Ectodermal cell (in vitro differentiated cells): ENCODE measurements at regions not wholly inside any gene's neighbourhood (a gene's known extent, or its start where the extent isn't known, plus 50 kb on each side); places are given as distances from the start of the nearest gene placed in this dataset.

Experiments
- H3K27ac ChIP-seq: 2 replicates; pipeline ENCODE4 v1.7.0; 2013; ENCODE audit warnings: mild to moderate bottlenecking, low read depth, low read length; ENCODE audit not compliant: insufficient read depth, poor library complexity, severe bottlenecking
- H3K27me3 ChIP-seq: 2 replicates; pipeline ENCODE4 v1.7.0; 2013; ENCODE audit warnings: mild to moderate bottlenecking, low read length; ENCODE audit not compliant: insufficient read depth, control insufficient read depth, poor library complexity, severe bottlenecking
- H3K36me3 ChIP-seq: one replicate; pipeline ENCODE4 v1.7.0; 2013; ENCODE audit warnings: low read length; ENCODE audit not compliant: control insufficient read depth, insufficient read depth
- H3K4me1 ChIP-seq: one replicate; pipeline ENCODE4 v1.7.0; 2013; ENCODE audit warnings: low read length; ENCODE audit not compliant: control insufficient read depth, insufficient read depth
- H3K4me3 ChIP-seq: 2 replicates; pipeline ENCODE4 v1.7.0; 2013; ENCODE audit warnings: low read depth, low read length, control low read depth; ENCODE audit not compliant: insufficient read depth
- H3K9me3 ChIP-seq: 2 replicates; pipeline ENCODE4 v1.7.0; 2013; ENCODE audit warnings: mild to moderate bottlenecking, low read length, moderate library complexity; ENCODE audit not compliant: control insufficient read depth
- WGBS, 2 experiments: methylation state at CpG; one replicate each; pipeline ENCODE4 v1.1.7; 2013; ENCODE audit warnings: missing lambda C conversion rate in 2 of 2; 5-methylcytosine and 5-hydroxymethylcytosine counted together

GRCh38 chr7:156032973-156033372, 220.7 kb upstream of the SHH start:
- no peaks in the 10 kb centered on the region for H3K9me3 ChIP-seq
- no peaks in the 10 kb centered on the region for H3K36me3 ChIP-seq
- no peaks in the 10 kb centered on the region for H3K27me3 ChIP-seq
- no peak overlapping the region for H3K27ac ChIP-seq
- peaks cover 8% of the 10 kb centered on the region for H3K4me1 ChIP-seq
- H3K4me3 ChIP-seq = no peak overlapping the region

GRCh38 chr7:156031679-156032478, 219.6 kb upstream of the SHH start:
- H3K4me3 ChIP-seq = no peak overlapping the region
- H3K9me3 ChIP-seq = no peaks in the 10 kb centered on the region
- no peaks in the 10 kb centered on the region for H3K36me3 ChIP-seq
- H3K27ac ChIP-seq = no peak overlapping the region
- peaks cover 16% of the 10 kb centered on the region for H3K4me1 ChIP-seq
- WGBS, 2 experiments = 88% methylated on average over 7 of the region's 7 CpGs
- H3K27me3 ChIP-seq = no peaks in the 10 kb centered on the region

GRCh38 chr7:156029460-156030007, 217.3 kb upstream of the SHH start:
- Histone ChIP-seq H3K36me3 (no peaks in the 10 kb centered on the region), H3K4me3 (no peak overlapping the region), H3K9me3 (no peaks in the 10 kb centered on the region), H3K27me3 (no peaks in the 10 kb centered on the region), H3K27ac (no peak overlapping the region), H3K4me1 (peaks cover 19% of the 10 kb centered on the region)
- WGBS, 2 experiments = 90 to 92% methylated on average over 12 of the region's 12 CpGs

GRCh38 chr7:156028521-156028920, 216.3 kb upstream of the SHH start:
- 94 to 95% methylated on average over 11 of the region's 11 CpGs for WGBS, 2 experiments
- no peak overlapping the region for H3K27ac ChIP-seq
- no peaks in the 10 kb centered on the region for H3K27me3 ChIP-seq
- no peaks in the 10 kb centered on the region for H3K36me3 ChIP-seq
- no peak overlapping the region for H3K4me3 ChIP-seq
- H3K4me1 ChIP-seq = peaks cover 29% of the 10 kb centered on the region
- H3K9me3 ChIP-seq = no peaks in the 10 kb centered on the region

- Histone ChIP-seq H3K9me3 (no peaks in the 10 kb centered on the region), H3K27me3 (no peaks in the 10 kb centered on the region), H3K27ac (no peak overlapping the region), H3K4me1 (peaks cover 29% of the 10 kb centered on the region), H3K4me3 (no peak overlapping the region), H3K36me3 (no peaks in the 10 kb centered on the region)
- WGBS, 2 experiments = 97% methylated on average over 5 to 6 of the region's 6 CpGs
Observed at GRCh38 chr7:156027821-156028220, 215.6 kb upstream of the SHH start.

DNA sequence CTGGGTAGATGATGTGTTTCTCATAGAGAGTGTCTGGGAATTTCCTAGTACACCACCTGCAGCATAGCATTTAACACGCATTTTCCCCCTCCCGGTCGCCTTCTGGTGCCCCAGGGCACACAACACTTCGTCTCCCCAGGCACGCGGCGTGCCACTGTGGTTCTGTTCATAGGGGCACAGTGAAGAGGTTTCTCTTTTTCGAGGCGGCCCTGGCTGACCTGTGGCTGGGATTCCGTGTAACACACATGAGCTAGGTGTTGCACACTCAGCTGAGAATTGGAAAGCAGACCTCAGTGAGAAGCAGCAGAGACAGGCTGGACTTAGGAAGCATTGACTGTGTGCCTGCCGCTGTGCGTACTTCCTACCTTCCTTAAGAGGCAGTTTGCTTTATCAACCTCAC, 214.3 kb upstream of the SHH start:
- Histone ChIP-seq H3K4me3 (no peak overlapping the region), H3K27ac (no peak overlapping the region), H3K9me3 (no peaks in the 10 kb centered on the region), H3K36me3 (no peaks in the 10 kb centered on the region), H3K4me1 (peaks cover 29% of the 10 kb centered on the region), H3K27me3 (no peaks in the 10 kb centered on the region)
- 95 to 96% methylated on average over 12 of the region's 12 CpGs for WGBS, 2 experiments

DNA sequence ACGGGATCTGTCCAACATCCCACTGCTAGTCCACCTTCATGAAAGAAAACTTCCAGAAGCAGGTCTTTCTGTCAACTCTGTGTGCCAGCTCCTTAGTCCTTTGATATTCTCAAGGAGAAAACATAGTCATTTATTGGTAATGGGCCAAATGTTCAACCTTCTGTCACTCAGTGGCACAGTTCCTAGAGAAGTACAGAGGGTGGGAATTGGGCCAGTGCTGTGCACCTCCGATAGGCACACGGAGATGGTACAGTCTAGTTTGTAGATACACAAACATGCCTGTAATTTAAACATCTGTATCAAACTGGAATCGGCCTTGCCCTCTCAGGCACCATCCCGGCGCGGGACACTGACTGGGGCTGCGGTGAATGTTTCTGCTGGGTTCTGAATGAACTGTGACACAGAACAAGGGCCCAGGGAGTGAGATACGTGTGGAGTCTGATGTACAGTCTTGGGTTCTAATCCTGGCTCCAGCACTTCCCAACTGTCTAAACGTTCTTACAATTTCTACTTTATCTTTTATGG, 213.9 kb upstream of the SHH start:
- H3K27me3 ChIP-seq = no peaks in the 10 kb centered on the region
- no peaks in the 10 kb centered on the region for H3K9me3 ChIP-seq
- 85% methylated on average over 9 to 10 of the region's 10 CpGs for WGBS, 2 experiments
- no peaks in the 10 kb centered on the region for H3K36me3 ChIP-seq
- H3K4me3 ChIP-seq = no peak overlapping the region
- H3K27ac ChIP-seq = no peak overlapping the region
- peaks cover 29% of the 10 kb centered on the region for H3K4me1 ChIP-seq

GRCh38 chr7:156025675-156026074, 213.4 kb upstream of the SHH start:
- Histone ChIP-seq H3K27me3 (no peaks in the 10 kb centered on the region), H3K9me3 (no peaks in the 10 kb centered on the region), H3K27ac (no peak overlapping the region), H3K4me3 (no peak overlapping the region), H3K36me3 (no peaks in the 10 kb centered on the region), H3K4me1 (peaks cover 29% of the 10 kb centered on the region)
- 90 to 95% methylated on average over 6 of the region's 6 CpGs for WGBS, 2 experiments

GRCh38 chr7:156024201-156024600, 211.9 kb upstream of the SHH start:
- no peak overlapping the region for H3K4me3 ChIP-seq
- WGBS, 2 experiments = 29 to 30% methylated on average over 7 of the region's 7 CpGs
- peaks cover 22% of the 10 kb centered on the region for H3K4me1 ChIP-seq
- no peaks in the 10 kb centered on the region for H3K27me3 ChIP-seq
- peak overlapping the region; percentile 26 for H3K27ac ChIP-seq
- no peaks in the 10 kb centered on the region for H3K9me3 ChIP-seq
- H3K36me3 ChIP-seq = no peaks in the 10 kb centered on the region

DNA sequence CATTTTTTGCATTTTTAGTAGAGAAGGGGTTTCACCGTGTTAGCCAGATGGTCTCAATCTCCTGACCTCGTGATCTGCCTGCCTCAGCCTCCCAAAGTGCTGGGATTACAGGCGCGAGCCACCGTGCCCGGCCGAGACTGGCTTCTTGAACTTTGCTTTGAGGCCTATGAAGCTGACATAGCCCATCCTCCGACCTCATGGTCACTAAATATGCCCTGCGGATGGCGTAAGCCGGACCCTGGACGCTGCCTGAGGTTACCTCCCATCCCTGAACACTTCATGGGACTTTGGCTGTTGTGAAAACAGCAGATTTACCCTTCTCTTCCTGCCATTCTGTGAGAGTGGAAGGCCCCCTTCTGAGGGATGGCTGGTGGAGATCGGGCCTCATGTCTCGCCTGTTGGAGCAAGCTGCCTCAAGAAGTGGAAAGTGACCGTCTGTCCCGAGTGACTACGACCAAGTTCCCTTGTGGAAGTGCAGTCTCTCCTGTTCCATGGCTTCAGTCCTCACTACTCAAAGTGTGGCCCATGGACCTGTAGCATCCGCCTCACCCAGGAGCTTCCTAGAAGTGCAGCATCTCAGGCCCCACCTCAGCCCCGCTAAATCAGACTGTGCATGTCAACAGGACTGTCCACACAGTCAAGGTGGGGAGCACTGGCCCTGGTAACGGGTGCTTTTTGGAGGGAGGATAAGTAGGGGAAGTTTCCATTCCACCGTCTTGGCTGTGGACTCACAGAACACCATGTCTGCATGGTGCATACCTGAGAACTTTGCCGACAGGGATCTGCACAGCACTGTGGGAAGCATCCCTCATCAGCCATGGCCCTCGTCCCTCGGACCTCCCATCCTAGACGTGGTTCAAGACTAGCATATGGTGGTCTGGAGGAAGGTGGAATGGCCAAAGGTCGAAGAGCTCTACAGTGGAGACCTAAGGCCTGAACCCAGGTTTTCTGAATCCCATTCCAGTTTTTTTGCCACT, 210.5 kb upstream of the SHH start:
- Histone ChIP-seq H3K27ac (no peak overlapping the region), H3K4me1 (peaks cover 20% of the 10 kb centered on the region), H3K27me3 (no peaks in the 10 kb centered on the region), H3K4me3 (no peak overlapping the region), H3K36me3 (no peaks in the 10 kb centered on the region), H3K9me3 (no peaks in the 10 kb centered on the region)
- 96% methylated on average over 26 of the region's 26 CpGs for WGBS, 2 experiments
